BLaER1 (cell line): ENCODE measurements at regions not wholly inside any gene's neighbourhood (a gene's known extent, or its start where the extent isn't known, plus 50 kb on each side); places are given as distances from the start of the nearest gene placed in this dataset.
"Not testable (repeated sequence)": the region's sequence is repeated elsewhere in the genome, so short reads cannot be mapped to it uniquely, and the experiment has no call there.

Source experiments
- H3K27ac ChIP-seq: shearing (Covaris generic); formaldehyde crosslinking; 2 replicates; pipeline ENCODE4 v1.8.1; 2022
- H3K27me3 ChIP-seq: shearing (Covaris generic); formaldehyde crosslinking; 2 replicates; pipeline ENCODE4 v1.8.1; 2022
- H3K36me3 ChIP-seq: shearing (Covaris generic); formaldehyde crosslinking; 2 replicates; pipeline ENCODE4 v1.8.1; 2022
- H3K4me1 ChIP-seq: shearing (Covaris generic); formaldehyde crosslinking; 2 replicates; pipeline ENCODE4 v1.8.1; 2022
- H3K4me2 ChIP-seq: shearing (Covaris generic); formaldehyde crosslinking; 2 replicates; pipeline ENCODE4 v1.8.1; 2022
- H3K4me3 ChIP-seq: shearing (Covaris generic); formaldehyde crosslinking; 2 replicates; pipeline ENCODE4 v1.8.1; 2022
- H3K9ac ChIP-seq: shearing (Covaris generic); formaldehyde crosslinking; 2 replicates; pipeline ENCODE4 v1.8.1; 2022
- H3K9me3 ChIP-seq: shearing (Covaris generic); formaldehyde crosslinking; 2 replicates; pipeline ENCODE4 v1.8.1; 2022
- H4K20me1 ChIP-seq: shearing (Covaris generic); formaldehyde crosslinking; 2 replicates; pipeline ENCODE4 v1.8.1; 2022
- Cebpa-rat ChIP-seq: shearing (Covaris generic); IDR thresholded peaks from 2 replicates; pipeline ENCODE4 v1.8.1; 2022

- no peaks in the 10 kb centered on the region for H3K36me3 ChIP-seq
- H3K27ac ChIP-seq: no peak overlapping the region
- no peaks in the 10 kb centered on the region for H4K20me1 ChIP-seq
- H3K9me3 ChIP-seq: no peaks in the 10 kb centered on the region
- H3K4me3 ChIP-seq: no peak overlapping the region
- H3K4me2 ChIP-seq: no peak overlapping the region
- H3K9ac ChIP-seq: no peak overlapping the region
- H3K27me3 ChIP-seq: no peaks in the 10 kb centered on the region
- peaks cover 8% of the 10 kb centered on the region; the same call in 1 of the 2 replicates for H3K4me1 ChIP-seq
- TF ChIP-seq Cebpa-rat: no peak
Observed at GRCh38 chr10:118805146-118805545, 50.4 kb upstream of the CACUL1 start.

GRCh38 chr10:118807512-118808305 is 52.9 kb upstream of the CACUL1 start:
- no peak for TF ChIP-seq Cebpa-rat

GRCh38 chr10:118808601-118809356 is 54.0 kb upstream of the CACUL1 start:
- TF ChIP-seq Cebpa-rat: no peak
- H3K4me2 ChIP-seq: no peak overlapping the region
- no peak overlapping the region for H3K4me3 ChIP-seq
- H3K4me1 ChIP-seq: peaks cover 20% of the 10 kb centered on the region
- no peaks in the 10 kb centered on the region for H3K9me3 ChIP-seq
- H4K20me1 ChIP-seq: no peaks in the 10 kb centered on the region
- H3K27ac ChIP-seq: no peak overlapping the region
- H3K27me3 ChIP-seq: no peaks in the 10 kb centered on the region
- no peaks in the 10 kb centered on the region for H3K36me3 ChIP-seq
- H3K9ac ChIP-seq: no peak overlapping the region

More at GRCh38 chr10:118807512-118808305, 52.9 kb upstream of the CACUL1 start:
- peaks cover 20% of the 10 kb centered on the region for H3K4me1 ChIP-seq
- no peaks in the 10 kb centered on the region for H3K27me3 ChIP-seq
- no peak overlapping the region for H3K4me3 ChIP-seq
- H3K27ac ChIP-seq: no peak overlapping the region
- H4K20me1 ChIP-seq: no peaks in the 10 kb centered on the region
- H3K9me3 ChIP-seq: no peaks in the 10 kb centered on the region
- H3K4me2 ChIP-seq: no peak overlapping the region
- H3K9ac ChIP-seq: no peak overlapping the region
- no peaks in the 10 kb centered on the region for H3K36me3 ChIP-seq

- H3K27me3 ChIP-seq: no peaks in the 10 kb centered on the region
- no peak overlapping the region for H3K9ac ChIP-seq
- H4K20me1 ChIP-seq: no peaks in the 10 kb centered on the region
- H3K4me2 ChIP-seq: no peak overlapping the region
- no peak overlapping the region for H3K27ac ChIP-seq
- no peak overlapping the region for H3K4me3 ChIP-seq
- no peaks in the 10 kb centered on the region for H3K36me3 ChIP-seq
- no peak for TF ChIP-seq Cebpa-rat
- peaks cover 20% of the 10 kb centered on the region for H3K4me1 ChIP-seq
- no peaks in the 10 kb centered on the region for H3K9me3 ChIP-seq
Observed at GRCh38 chr10:118809357-118810220, 54.8 kb upstream of the CACUL1 start.

GRCh38 chr10:118810796-118811505 is 56.2 kb upstream of the CACUL1 start:
- no peak overlapping the region; the same call in 1 of the 2 replicates for H3K9ac ChIP-seq
- H3K4me3 ChIP-seq: no peak overlapping the region
- no peaks in the 10 kb centered on the region for H3K27me3 ChIP-seq
- no peaks in the 10 kb centered on the region for H3K36me3 ChIP-seq
- no peak for TF ChIP-seq Cebpa-rat
- H3K4me2 ChIP-seq: peak overlapping the region; percentile 55
- no peaks in the 10 kb centered on the region for H3K9me3 ChIP-seq
- H4K20me1 ChIP-seq: no peaks in the 10 kb centered on the region
- peaks cover 20% of the 10 kb centered on the region for H3K4me1 ChIP-seq
- H3K27ac ChIP-seq: no peak overlapping the region

- no peak overlapping the region for H3K4me3 ChIP-seq
- no peak overlapping the region for H3K4me2 ChIP-seq
- H4K20me1 ChIP-seq: no peaks in the 10 kb centered on the region
- H3K9me3 ChIP-seq: no peaks in the 10 kb centered on the region
- peaks cover 20% of the 10 kb centered on the region for H3K4me1 ChIP-seq
- no peaks in the 10 kb centered on the region for H3K36me3 ChIP-seq
- H3K27ac ChIP-seq: no peak overlapping the region
- TF ChIP-seq Cebpa-rat: no peak
- no peak overlapping the region for H3K9ac ChIP-seq
- no peaks in the 10 kb centered on the region for H3K27me3 ChIP-seq
Observed at GRCh38 chr10:118811675-118812392, 57.1 kb upstream of the CACUL1 start.

GRCh38 chr10:118812393-118812740 is 57.6 kb upstream of the CACUL1 start:
- no peak overlapping the region for H3K4me2 ChIP-seq
- no peak overlapping the region for H3K9ac ChIP-seq
- no peaks in the 10 kb centered on the region for H4K20me1 ChIP-seq
- TF ChIP-seq Cebpa-rat: no peak
- H3K36me3 ChIP-seq: no peaks in the 10 kb centered on the region
- no peaks in the 10 kb centered on the region for H3K9me3 ChIP-seq
- no peak overlapping the region for H3K27ac ChIP-seq
- peaks cover 20% of the 10 kb centered on the region for H3K4me1 ChIP-seq
- H3K4me3 ChIP-seq: no peak overlapping the region
- no peaks in the 10 kb centered on the region for H3K27me3 ChIP-seq

- H3K9me3 ChIP-seq, H4K20me1 ChIP-seq, H3K27ac ChIP-seq, H3K4me3 ChIP-seq, H3K4me2 ChIP-seq, H3K9ac ChIP-seq, H3K27me3 ChIP-seq, H3K36me3 ChIP-seq: not testable (repeated sequence)
- peaks cover 20% of the 10 kb centered on the region for H3K4me1 ChIP-seq
Observed at GRCh38 chr10:118813001-118813400, 58.2 kb upstream of the CACUL1 start.
